Kidney epithelial cell (primary cell): ENCODE measurements at regions not wholly inside any gene's neighbourhood (a gene's known extent, or its start where the extent isn't known, plus 50 kb on each side); places are given as distances from the start of the nearest gene placed in this dataset.
"Not testable (repeated sequence)": the region's sequence is repeated elsewhere in the genome, so short reads cannot be mapped to it uniquely, and the experiment has no call there.

Experiments used
- DNase-seq: peaks from one replicate; pipeline ENCODE4 v3.0.0-alpha.2; 2010; ENCODE audit warnings: low read depth
- H3K27me3 ChIP-seq: 2 replicates; pipeline ENCODE4 v1.6.0; 2011; ENCODE audit warnings: low read length; ENCODE audit not compliant: control insufficient read depth, insufficient read depth
- H3K36me3 ChIP-seq: 2 replicates; pipeline ENCODE4 v1.5.1; 2011; ENCODE audit warnings: low read length; ENCODE audit not compliant: control insufficient read depth, insufficient read depth
- H3K4me3 ChIP-seq: 2 replicates; pipeline ENCODE4 v1.5.1; 2011; ENCODE audit warnings: low read depth, mild to moderate bottlenecking, control low read depth, low read length
- CTCF ChIP-seq: IDR thresholded peaks from 2 replicates; pipeline ENCODE4 v1.5.1; 2011; ENCODE audit warnings: mild to moderate bottlenecking, moderate library complexity, low read length, control low read depth, inconsistent platforms; ENCODE audit not compliant: insufficient read depth, poor library complexity, severe bottlenecking

- Histone ChIP-seq H3K36me3 (no peaks in the 10 kb centered on the region), H3K4me3 (no peak overlapping the region), H3K27me3 (peaks cover 2% of the 10 kb centered on the region)
- no peak for TF ChIP-seq CTCF
- DNase-seq = no peak
These were observed 67.1 kb upstream of the SH3PXD2B start for GRCh38 chr5:172521338-172521932.

GRCh38 chr5:172511952-172512351 lies 57.6 kb upstream of the SH3PXD2B start:
- no peaks in the 10 kb centered on the region for H3K36me3 ChIP-seq
- DNase-seq = no peak
- H3K27me3 ChIP-seq = peaks cover 6% of the 10 kb centered on the region
- TF ChIP-seq CTCF = no peak
- no peak overlapping the region for H3K4me3 ChIP-seq

GRCh38 chr5:172509405-172509781 lies 55.1 kb upstream of the SH3PXD2B start:
- H3K4me3 ChIP-seq = no peak overlapping the region
- no peak for DNase-seq

GRCh38 chr5:172508471-172509404 lies 54.4 kb upstream of the SH3PXD2B start:
- Histone ChIP-seq H3K36me3 (no peaks in the 10 kb centered on the region), H3K4me3 (no peak overlapping the region), H3K27me3 (peaks cover 26% of the 10 kb centered on the region)
- no peak for TF ChIP-seq CTCF
- DNase-seq = no peak

More at GRCh38 chr5:172509405-172509781, 55.1 kb upstream of the SH3PXD2B start:
- TF ChIP-seq CTCF = no peak
- H3K36me3 ChIP-seq = no peaks in the 10 kb centered on the region
- H3K27me3 ChIP-seq = peaks cover 24% of the 10 kb centered on the region

- peaks cover 27% of the 10 kb centered on the region for H3K27me3 ChIP-seq
- DNase-seq, H3K36me3 ChIP-seq, H3K4me3 ChIP-seq: not testable (repeated sequence)
These were observed 53.2 kb upstream of the SH3PXD2B start for GRCh38 chr5:172507485-172507884.

GRCh38 chr5:172506921-172507320 lies 52.6 kb upstream of the SH3PXD2B start:
- DNase-seq = no peak
- no peaks in the 10 kb centered on the region for H3K36me3 ChIP-seq
- no peak overlapping the region for H3K4me3 ChIP-seq
- peaks cover 27% of the 10 kb centered on the region for H3K27me3 ChIP-seq
- TF ChIP-seq CTCF = no peak
